Activated naive CD8-positive, alpha-beta T cell treated with anti-CD3 and anti-CD28 coated beads, Interleukin-2, amount 10 ng/mL, durations not matched to agents 7 days and 5 days (primary cell): ENCODE measurements at regions not wholly inside any gene's neighbourhood (a gene's known extent, or its start where the extent isn't known, plus 50 kb on each side); places are given as distances from the start of the nearest gene placed in this dataset.
"Not testable (repeated sequence)": the region's sequence is repeated elsewhere in the genome, so short reads cannot be mapped to it uniquely, and the experiment has no call there.

ENCODE experiments used
- ATAC-seq: fragments of 150-1000 bp; cut with Tn5 transposase; one replicate; pipeline ENCODE4 v1.10.0; 2021; ENCODE audit warnings: low read depth, moderate library complexity
- POLR2A ChIA-PET: fragments of 350-600 bp; sonication (Branson Sonifier 250); formaldehyde crosslinking; loops from one replicate; lab custom pipeline; 2021; ENCODE audit warnings: antibody characterized with exemption; lab: Charles Lee
- DNase-seq: peaks from one replicate; pipeline ENCODE4 v3.0.0; 2021
- H3K27ac Mint-ChIP-seq: one replicate; pipeline ENCODE4 v1.8.0; 2022; ENCODE audit warnings: mild to moderate bottlenecking, mixed read lengths
- H3K27me3 Mint-ChIP-seq: one replicate; pipeline ENCODE4 v1.8.0; 2022; ENCODE audit warnings: mild to moderate bottlenecking, moderate library complexity, mixed read lengths
- H3K36me3 Mint-ChIP-seq: one replicate; pipeline ENCODE4 v1.8.0; 2021; ENCODE audit warnings: mild to moderate bottlenecking, mixed read lengths
- H3K4me1 Mint-ChIP-seq: one replicate; pipeline ENCODE4 v1.8.0; 2021; ENCODE audit warnings: mixed read lengths
- H3K4me3 Mint-ChIP-seq: one replicate; pipeline ENCODE4 v1.8.0; 2022; ENCODE audit warnings: mild to moderate bottlenecking, moderate library complexity, mixed read lengths
- H3K9me3 Mint-ChIP-seq: one replicate; pipeline ENCODE4 v1.8.0; 2021; ENCODE audit warnings: mixed read lengths

DNA sequence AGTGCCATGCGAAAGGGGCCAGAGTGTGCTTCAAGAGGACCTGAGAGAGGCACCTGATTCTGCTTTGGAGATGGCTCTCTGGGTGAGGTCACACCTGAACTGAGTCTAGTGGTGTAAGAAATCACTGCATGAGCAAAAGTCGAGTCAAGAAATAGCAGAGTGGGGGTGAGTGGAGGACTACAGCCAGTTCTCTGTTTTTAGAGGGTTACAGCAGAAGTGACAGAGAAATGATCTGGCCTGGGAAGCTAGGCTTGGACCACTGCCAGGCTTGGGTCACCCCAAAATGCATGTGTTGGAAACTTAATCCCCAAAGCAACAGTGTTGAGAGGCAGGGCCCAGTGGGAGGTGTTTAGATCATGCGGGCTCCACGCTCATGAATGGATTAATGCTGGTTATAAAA, 312.0 kb downstream of the CBLN1 start:
- Mint-ChIP-seq H3K27me3 (no peaks in the 10 kb centered on the region), H3K36me3 (no peaks in the 10 kb centered on the region), H3K9me3 (no peaks in the 10 kb centered on the region), H3K4me3 (no peak overlapping the region), H3K4me1 (no peaks in the 10 kb centered on the region), H3K27ac (no peak overlapping the region)
- POLR2A ChIA-PET = no interaction called here
- DNase-seq = no peak
- ATAC-seq = no peak

DNA sequence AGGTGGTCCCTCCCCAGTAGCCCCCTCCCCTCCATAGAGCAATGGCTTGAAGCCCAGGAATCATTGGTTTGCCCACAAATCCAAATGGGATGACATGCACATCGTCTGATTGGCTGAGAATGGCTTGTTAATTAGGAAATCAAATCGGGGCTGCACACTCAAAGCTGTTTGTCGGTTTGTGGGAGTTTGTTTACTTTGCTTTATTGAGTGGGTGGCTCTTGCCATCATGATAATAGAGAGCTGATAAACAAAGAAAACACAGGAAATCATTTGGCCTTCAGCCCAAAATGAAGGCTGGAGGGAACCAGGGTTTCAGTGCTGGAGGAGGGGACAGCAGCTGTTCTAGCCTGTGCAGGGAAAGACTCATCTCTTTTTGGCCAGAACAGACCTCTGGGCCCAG, 316.3 kb downstream of the CBLN1 start:
- H3K36me3 Mint-ChIP-seq = no peaks in the 10 kb centered on the region
- H3K27ac Mint-ChIP-seq = no peak overlapping the region

DNA sequence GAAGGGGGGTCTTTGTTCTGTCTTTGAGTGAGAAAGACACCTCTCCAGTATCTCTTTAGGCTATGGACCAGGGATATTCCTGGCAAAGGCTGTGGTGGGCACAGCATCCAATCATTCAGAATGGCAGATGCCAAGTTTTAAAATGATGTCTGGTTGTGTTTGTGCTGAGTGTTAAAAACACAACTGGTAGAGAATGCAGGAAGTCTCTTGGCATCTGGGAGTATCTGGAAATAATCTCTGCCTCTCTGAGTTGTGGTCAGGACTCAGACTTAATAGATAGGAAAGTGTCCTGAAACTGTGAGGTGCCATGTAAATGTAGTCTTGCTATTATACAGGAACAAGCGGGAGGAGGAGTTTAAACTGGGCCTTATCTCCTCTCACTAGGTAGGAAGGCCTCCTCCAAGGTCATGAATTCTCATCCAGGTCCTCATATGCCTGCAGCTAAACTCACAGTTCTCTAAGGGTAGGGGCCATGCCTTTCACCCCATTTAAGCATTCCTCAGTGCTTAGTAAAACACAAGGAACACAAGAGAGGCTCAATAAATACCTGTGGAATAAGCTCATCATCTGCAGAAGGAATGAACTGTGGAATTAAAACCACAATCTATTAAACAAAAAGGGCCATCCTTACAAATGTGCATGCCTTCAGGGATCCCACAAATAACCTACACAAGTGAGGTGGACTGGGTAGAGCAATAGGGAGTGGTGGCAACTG, 317.6 kb downstream of the CBLN1 start:
- ATAC-seq = no peak
- H3K9me3 Mint-ChIP-seq = no peaks in the 10 kb centered on the region

More for the DNA sequence above, 316.3 kb downstream of the CBLN1 start:
- no peaks in the 10 kb centered on the region for H3K27me3 Mint-ChIP-seq
- no peak for DNase-seq
- POLR2A ChIA-PET = no interaction called here
- no peak overlapping the region for H3K4me3 Mint-ChIP-seq
- H3K4me1 Mint-ChIP-seq = no peaks in the 10 kb centered on the region
- no peak for ATAC-seq
- H3K9me3 Mint-ChIP-seq = no peaks in the 10 kb centered on the region

DNA sequence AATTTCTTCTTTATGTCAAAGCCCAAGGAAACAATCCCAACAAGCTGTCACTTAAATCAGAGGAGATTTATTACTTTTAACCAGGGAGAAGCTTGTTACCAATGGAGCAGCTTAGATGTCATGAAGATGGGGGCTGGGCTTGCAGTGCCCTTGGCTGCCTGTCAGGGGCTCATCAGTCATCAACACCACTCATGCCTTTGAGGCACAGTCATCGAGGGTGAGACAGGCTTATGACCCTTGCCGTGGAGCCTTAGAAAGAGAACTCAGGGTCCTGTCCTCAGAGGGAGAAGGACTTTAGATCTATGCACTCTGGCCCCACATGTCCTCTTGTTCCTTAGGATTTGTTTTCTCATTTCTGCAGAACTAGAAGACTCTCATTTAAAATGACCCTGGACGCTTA, 318.3 kb downstream of the CBLN1 start:
- no peaks in the 10 kb centered on the region for H3K36me3 Mint-ChIP-seq
- H3K9me3 Mint-ChIP-seq = no peaks in the 10 kb centered on the region
- no peaks in the 10 kb centered on the region for H3K27me3 Mint-ChIP-seq
- H3K4me1 Mint-ChIP-seq = no peaks in the 10 kb centered on the region
- H3K4me3 Mint-ChIP-seq = no peak overlapping the region
- no peak for ATAC-seq
- POLR2A ChIA-PET = no interaction called here
- no peak overlapping the region for H3K27ac Mint-ChIP-seq
- no peak for DNase-seq

More for the DNA sequence above, 317.6 kb downstream of the CBLN1 start:
- no peak overlapping the region for H3K27ac Mint-ChIP-seq
- no peak for DNase-seq
- POLR2A ChIA-PET = no interaction called here
- no peaks in the 10 kb centered on the region for H3K36me3 Mint-ChIP-seq
- H3K27me3 Mint-ChIP-seq = no peaks in the 10 kb centered on the region
- H3K4me1 Mint-ChIP-seq = no peaks in the 10 kb centered on the region
- H3K4me3 Mint-ChIP-seq = no peak overlapping the region

DNA sequence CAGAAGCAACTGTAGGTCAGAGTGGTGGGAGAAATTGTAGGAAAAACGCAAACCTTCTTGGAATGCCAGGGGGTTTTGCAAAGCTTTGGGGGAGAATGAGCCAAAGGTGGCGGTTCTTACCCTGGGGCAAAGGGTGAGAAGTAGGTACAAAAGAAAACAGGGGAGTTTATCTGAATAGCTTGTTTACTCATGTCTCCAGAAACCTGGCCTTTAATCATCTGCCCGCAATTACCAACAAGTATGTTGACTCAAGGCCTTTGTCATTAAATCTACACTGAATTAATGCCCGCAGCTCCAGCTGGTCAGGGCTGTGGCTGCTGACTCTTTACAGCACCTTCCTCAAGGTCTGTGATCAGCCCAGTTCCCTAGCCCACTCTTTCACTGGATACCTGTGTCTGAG, 320.1 kb downstream of the CBLN1 start:
- no peaks in the 10 kb centered on the region for H3K36me3 Mint-ChIP-seq
- DNase-seq (no peak), ATAC-seq (no peak)
- POLR2A ChIA-PET = no interaction called here
- no peaks in the 10 kb centered on the region for H3K4me1 Mint-ChIP-seq
- no peak overlapping the region for H3K4me3 Mint-ChIP-seq
- no peaks in the 10 kb centered on the region for H3K27me3 Mint-ChIP-seq
- H3K27ac Mint-ChIP-seq = no peak overlapping the region
- H3K9me3 Mint-ChIP-seq = no peaks in the 10 kb centered on the region

DNA sequence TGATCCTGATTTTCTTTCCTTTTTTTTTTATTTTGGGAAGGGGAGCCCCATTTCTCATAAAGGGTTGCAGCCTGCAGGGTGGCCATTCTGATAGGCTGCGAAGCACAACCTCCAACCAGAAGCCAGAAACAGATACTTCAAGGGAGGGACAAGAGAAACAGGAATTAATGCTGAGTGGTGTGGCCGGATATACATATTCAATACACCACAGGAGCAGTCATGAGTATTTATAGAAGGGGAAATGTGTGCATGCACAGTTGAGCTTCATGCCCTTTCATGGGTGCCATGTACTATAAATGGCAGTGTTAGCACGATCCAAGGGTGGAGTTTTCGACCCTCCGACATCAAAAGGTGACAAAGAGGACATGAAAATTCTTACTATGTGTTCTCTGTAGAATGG, 320.8 kb downstream of the CBLN1 start:
- DNase-seq (no peak), ATAC-seq (no peak)
- Mint-ChIP-seq H3K36me3 (no peaks in the 10 kb centered on the region), H3K27me3 (no peaks in the 10 kb centered on the region), H3K4me3 (no peak overlapping the region), H3K27ac (no peak overlapping the region), H3K9me3 (no peaks in the 10 kb centered on the region), H3K4me1 (no peaks in the 10 kb centered on the region)
- POLR2A ChIA-PET = no interaction called here

DNA sequence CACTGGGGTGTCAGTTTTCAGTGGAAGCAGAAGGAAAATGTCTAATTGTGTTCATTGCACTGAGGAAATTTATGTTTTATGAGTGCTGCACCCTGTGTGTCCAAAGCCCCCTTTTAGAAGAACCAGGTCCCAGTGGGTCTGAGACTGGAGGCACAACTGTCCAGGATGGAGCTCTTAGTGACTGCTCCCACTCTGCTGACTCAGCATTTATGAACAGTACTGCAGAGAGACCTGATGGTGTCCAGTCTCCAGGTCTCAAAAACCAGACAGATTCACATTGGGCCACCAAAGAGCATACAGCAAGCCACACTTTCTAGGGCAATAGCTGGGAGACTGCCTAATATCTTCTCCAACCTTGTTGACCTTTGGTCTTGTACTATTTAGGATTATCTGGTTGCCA, 321.9 kb downstream of the CBLN1 start:
- Mint-ChIP-seq H3K4me1 (no peaks in the 10 kb centered on the region), H3K4me3 (no peak overlapping the region), H3K27ac (no peak overlapping the region), H3K36me3 (no peaks in the 10 kb centered on the region), H3K9me3 (no peaks in the 10 kb centered on the region), H3K27me3 (no peaks in the 10 kb centered on the region)
- POLR2A ChIA-PET = no interaction called here
- ATAC-seq = no peak
- no peak for DNase-seq

DNA sequence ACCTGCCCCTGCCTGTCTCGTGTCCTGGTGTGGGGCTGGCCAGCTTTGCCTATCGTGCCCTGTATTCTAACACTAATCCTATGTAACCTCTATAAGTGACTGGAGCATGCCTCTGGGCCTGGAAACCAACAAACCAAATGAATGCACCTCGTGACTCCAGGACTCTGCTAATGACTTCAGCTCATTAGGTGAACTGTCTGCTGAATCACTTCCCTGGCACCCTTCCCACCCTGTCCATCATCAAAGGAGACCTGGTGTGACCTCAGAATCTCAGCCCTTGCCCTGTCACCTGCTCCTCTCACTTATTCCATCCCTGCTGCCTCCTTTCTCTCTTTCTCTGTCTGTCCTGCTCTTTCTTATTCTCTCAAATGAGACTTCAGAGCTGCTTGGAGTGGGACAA, 322.4 kb downstream of the CBLN1 start:
- Mint-ChIP-seq H3K27me3 (no peaks in the 10 kb centered on the region), H3K36me3 (no peaks in the 10 kb centered on the region), H3K9me3 (no peaks in the 10 kb centered on the region), H3K4me3 (no peak overlapping the region), H3K27ac (no peak overlapping the region), H3K4me1 (no peaks in the 10 kb centered on the region)
- POLR2A ChIA-PET = no interaction called here
- no peak for DNase-seq
- ATAC-seq = no peak

DNA sequence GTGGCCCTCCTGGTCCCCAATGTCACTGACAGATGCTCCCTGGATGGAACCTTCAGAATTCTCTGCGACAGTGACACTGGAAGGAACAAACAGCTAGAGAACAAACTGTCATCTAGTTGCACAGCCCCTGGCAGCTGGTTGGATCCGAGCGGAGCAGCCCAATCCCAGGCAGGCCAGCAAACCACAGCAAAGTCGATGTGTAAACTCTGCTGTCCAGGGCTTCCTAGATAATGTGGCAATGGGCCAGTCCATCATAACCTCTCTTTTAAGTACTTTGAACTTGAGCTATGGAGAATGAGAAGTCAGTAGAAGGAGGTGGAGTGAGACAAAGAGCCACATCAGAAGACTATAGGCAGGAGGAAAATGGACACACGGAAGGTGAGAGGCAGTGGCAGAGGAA, 323.0 kb downstream of the CBLN1 start:
- Mint-ChIP-seq H3K27me3 (no peaks in the 10 kb centered on the region), H3K36me3 (no peaks in the 10 kb centered on the region), H3K4me3 (no peak overlapping the region), H3K9me3 (no peaks in the 10 kb centered on the region), H3K27ac (no peak overlapping the region), H3K4me1 (no peaks in the 10 kb centered on the region)
- POLR2A ChIA-PET = no interaction called here
- no peak for DNase-seq
- ATAC-seq = no peak

DNA sequence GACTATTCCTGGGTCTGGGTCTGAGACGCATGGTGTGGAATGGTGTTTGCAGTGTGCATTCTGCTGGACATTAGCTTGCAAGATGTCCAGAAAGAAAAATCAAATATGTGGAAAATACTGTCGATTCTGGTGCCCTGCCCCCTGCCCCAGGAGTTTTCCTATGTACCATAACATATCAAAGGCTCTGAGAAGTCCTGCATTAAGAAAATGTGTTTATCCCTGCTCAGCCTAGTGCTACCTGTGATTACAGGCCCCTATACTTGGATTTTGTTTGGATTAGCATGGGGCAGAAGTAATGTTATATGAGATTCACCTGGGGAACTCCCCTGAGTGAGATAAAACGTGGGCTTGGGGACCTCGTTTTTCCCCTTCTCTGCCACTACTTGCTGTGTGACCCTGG, 325.0 kb downstream of the CBLN1 start:
- no peak for DNase-seq
- Mint-ChIP-seq H3K27me3 (no peaks in the 10 kb centered on the region), H3K27ac (no peak overlapping the region), H3K4me1 (no peaks in the 10 kb centered on the region), H3K36me3 (no peaks in the 10 kb centered on the region), H3K9me3 (no peaks in the 10 kb centered on the region), H3K4me3 (no peak overlapping the region)
- POLR2A ChIA-PET = no interaction called here
- ATAC-seq = no peak

DNA sequence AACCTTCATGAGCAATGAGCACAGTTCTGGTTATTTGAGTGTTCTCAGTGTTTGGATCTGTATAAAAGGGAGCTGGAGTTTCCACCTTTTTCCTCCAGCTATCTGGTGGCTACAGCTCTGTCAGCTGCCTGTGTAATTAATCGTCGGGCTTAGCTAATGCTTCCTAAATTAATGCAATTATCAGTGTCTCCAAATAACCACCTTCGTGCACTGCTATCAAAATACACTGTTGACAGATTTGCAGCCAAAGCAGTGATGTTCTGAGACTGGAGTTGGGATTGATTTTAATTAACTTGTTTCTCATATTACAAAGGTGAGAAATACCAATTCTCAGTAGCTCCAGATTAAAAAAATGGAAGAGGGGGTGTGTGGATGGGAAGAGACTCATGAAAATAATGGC, 325.8 kb downstream of the CBLN1 start:
- H3K9me3 Mint-ChIP-seq = no peaks in the 10 kb centered on the region
- no peak overlapping the region for H3K4me3 Mint-ChIP-seq
- ATAC-seq (no peak), DNase-seq (no peak)
- H3K27ac Mint-ChIP-seq = no peak overlapping the region
- POLR2A ChIA-PET = no interaction called here
- no peaks in the 10 kb centered on the region for H3K4me1 Mint-ChIP-seq
- no peaks in the 10 kb centered on the region for H3K27me3 Mint-ChIP-seq
- H3K36me3 Mint-ChIP-seq = no peaks in the 10 kb centered on the region

DNA sequence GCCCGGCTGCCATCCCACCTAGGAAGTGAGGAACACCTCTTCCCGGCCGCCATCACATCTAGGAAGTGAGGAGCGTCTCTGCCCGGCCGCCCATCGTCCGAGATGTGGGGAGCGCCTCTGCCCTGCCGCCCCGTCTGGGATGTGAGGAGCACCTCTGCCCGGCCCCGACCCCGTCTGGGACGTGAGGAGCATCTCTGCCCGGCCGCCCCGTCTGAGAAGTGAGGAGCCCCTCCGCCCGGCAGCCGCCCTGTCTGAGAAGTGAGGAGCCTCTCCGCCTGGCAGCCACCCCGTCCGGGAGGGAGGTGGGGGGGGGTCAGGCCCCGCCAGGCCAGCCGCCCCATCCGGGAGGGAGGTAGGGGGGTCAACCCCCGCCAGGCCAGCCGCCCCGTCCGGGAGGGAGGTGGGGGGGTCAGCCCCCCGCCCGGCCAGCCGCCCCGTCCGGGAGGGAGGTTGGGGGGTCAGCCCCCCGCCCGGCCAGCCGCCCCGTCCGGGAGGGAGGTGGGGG, 330.0 kb downstream of the CBLN1 start:
- H3K9me3 Mint-ChIP-seq, H3K4me3 Mint-ChIP-seq, H3K27me3 Mint-ChIP-seq, POLR2A ChIA-PET, DNase-seq, H3K27ac Mint-ChIP-seq, H3K4me1 Mint-ChIP-seq, ATAC-seq, H3K36me3 Mint-ChIP-seq: not testable (repeated sequence)

DNA sequence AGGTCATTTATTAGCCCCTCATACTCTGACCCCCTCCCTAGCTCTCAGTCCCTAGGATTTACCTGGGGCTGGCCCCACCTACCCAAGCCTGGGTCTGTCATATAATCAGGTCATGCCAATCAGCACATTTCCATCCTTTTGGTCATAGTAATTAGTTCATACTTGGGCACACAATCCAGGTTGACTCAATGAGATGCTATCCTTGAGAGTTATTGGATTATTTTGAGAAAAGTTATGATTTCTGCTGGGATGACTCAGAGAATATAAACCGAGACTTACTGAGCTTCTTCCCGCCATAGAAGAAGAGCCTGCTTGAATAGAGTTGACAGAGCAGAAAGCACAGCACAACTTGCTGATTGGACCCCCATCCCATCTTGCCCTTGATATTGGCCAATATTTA, 331.5 kb downstream of the CBLN1 start:
- Mint-ChIP-seq H3K36me3 (no peaks in the 10 kb centered on the region), H3K4me1 (no peaks in the 10 kb centered on the region), H3K9me3 (peaks cover 3% of the 10 kb centered on the region), H3K27me3 (no peaks in the 10 kb centered on the region), H3K27ac (no peak overlapping the region), H3K4me3 (no peak overlapping the region)
- POLR2A ChIA-PET = no interaction called here
- no peak for DNase-seq
- ATAC-seq = no peak

DNA sequence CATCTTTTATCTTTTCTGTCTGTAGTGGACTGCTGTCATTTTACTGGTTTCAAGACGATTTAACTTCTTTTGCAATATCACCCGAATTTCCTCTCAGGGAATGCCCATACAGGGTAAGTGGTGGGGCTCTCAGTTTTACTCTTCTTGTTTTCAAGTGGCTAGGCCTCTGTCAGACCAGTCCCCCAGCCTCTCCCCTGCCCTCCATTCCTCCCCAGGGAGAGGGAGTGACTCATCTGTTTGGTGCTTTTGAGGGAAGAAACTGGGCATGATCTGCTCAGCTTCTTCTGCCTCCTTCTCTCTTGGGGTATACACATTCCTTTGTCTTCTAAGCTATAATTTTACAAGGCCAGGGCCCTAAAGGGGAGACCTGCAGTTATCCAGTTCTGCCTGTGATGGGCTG, 332.0 kb downstream of the CBLN1 start:
- no peaks in the 10 kb centered on the region for H3K36me3 Mint-ChIP-seq
- POLR2A ChIA-PET = no interaction called here
- no peak for DNase-seq
- no peak overlapping the region for H3K27ac Mint-ChIP-seq
- no peaks in the 10 kb centered on the region for H3K27me3 Mint-ChIP-seq
- no peak for ATAC-seq
- no peak overlapping the region for H3K4me3 Mint-ChIP-seq
- H3K9me3 Mint-ChIP-seq = peaks cover 3% of the 10 kb centered on the region
- no peaks in the 10 kb centered on the region for H3K4me1 Mint-ChIP-seq
